ENCODE measurements at regions not wholly inside any gene's neighbourhood (a gene's known extent, or its start where the extent isn't known, plus 50 kb on each side); places are given as distances from the start of the nearest gene placed in this dataset.

DNA sequence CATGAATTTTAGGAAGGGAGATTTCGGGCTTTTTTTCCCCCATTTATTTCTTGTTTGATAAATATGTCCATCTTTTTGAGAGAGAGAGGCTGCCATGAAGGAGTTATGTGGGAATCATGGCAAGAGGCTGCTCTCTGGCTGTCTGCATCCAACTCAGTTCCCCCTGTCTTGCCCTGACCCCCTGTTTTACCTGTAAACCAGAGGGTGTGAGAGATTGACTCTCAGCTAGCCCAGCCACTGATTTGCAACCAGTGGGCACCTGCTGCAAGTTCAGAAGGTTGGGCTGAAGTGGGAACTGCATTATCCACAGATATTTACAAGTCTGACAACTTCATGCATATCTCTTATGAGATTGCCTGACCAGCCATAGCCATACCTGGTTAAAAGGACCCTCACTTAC lies 625.4 kb upstream of the FANCL start:
- H3K4me1 ChIP-seq (ENCODE audit: control insufficient read depth in 1 of 2, low read depth in 2 of 2) = no peaks in the 10 kb centered on the region
- H3K27ac ChIP-seq = no peak overlapping the region
- ATAC-seq (ENCODE audit: insufficient number of reproducible peaks, low FRiP score, low read depth) (no peak), DNase-seq (ENCODE audit: low spot score) (no peak)
- TF ChIP-seq, protein P1, sequence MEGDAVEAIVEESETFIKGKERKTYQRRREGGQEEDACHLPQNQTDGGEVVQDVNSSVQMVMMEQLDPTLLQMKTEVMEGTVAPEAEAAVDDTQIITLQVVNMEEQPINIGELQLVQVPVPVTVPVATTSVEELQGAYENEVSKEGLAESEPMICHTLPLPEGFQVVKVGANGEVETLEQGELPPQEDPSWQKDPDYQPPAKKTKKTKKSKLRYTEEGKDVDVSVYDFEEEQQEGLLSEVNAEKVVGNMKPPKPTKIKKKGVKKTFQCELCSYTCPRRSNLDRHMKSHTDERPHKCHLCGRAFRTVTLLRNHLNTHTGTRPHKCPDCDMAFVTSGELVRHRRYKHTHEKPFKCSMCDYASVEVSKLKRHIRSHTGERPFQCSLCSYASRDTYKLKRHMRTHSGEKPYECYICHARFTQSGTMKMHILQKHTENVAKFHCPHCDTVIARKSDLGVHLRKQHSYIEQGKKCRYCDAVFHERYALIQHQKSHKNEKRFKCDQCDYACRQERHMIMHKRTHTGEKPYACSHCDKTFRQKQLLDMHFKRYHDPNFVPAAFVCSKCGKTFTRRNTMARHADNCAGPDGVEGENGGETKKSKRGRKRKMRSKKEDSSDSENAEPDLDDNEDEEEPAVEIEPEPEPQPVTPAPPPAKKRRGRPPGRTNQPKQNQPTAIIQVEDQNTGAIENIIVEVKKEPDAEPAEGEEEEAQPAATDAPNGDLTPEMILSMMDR (IDR thresholded peaks at IDR 0.05) = no peak
- H3K4me3 ChIP-seq = no peak overlapping the region
- no peaks in the 10 kb centered on the region for H3K36me3 ChIP-seq
- no peaks in the 10 kb centered on the region for H3K9me3 ChIP-seq
- no peaks in the 10 kb centered on the region for H3K27me3 ChIP-seq (replicated peaks; ENCODE audit: insufficient read depth)

DNA sequence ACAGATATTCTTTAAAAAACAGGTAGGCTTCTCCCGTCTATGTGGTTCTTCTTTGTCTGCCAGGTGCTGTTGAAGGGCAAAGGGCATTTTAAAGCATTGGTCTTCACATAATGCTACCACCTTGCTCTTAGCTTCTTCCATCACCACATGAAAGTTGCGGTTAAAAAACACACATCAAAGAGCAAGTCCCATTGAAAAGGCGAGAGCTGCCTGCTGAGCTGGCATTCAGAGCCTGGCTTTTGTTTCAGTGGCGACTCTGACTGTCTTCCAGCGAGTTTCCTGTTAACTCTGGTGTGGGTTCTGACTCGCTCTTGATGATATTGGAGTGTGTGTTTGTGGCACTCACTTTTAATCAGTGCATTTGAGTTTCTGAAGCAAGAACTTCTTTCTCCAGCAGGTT lies 624.9 kb upstream of the FANCL start:
- Histone ChIP-seq H3K9me3 (no peaks in the 10 kb centered on the region), H3K4me1 (ENCODE audit: control insufficient read depth in 1 of 2, low read depth in 2 of 2) (no peaks in the 10 kb centered on the region), H3K4me3 (no peak overlapping the region), H3K36me3 (no peaks in the 10 kb centered on the region), H3K27ac (no peak overlapping the region), H3K27me3 (replicated peaks; ENCODE audit: insufficient read depth) (no peaks in the 10 kb centered on the region)
- no peak for DNase-seq (ENCODE audit: low spot score)
- no peak for ATAC-seq (ENCODE audit: insufficient number of reproducible peaks, low FRiP score, low read depth)
- TF ChIP-seq, protein P1 (IDR thresholded peaks at IDR 0.05) = no peak

- TF ChIP-seq, protein P1 (IDR thresholded peaks at IDR 0.05) = no peak
- H3K4me1 ChIP-seq (ENCODE audit: control insufficient read depth in 1 of 2, low read depth in 2 of 2) = no peaks in the 10 kb centered on the region
- ATAC-seq (ENCODE audit: insufficient number of reproducible peaks, low FRiP score, low read depth) = no peak
- no peak overlapping the region for H3K4me3 ChIP-seq
- H3K36me3 ChIP-seq = no peaks in the 10 kb centered on the region
- no peak overlapping the region for H3K27ac ChIP-seq
- no peaks in the 10 kb centered on the region for H3K9me3 ChIP-seq
- DNase-seq (ENCODE audit: low spot score) = no peak
- no peaks in the 10 kb centered on the region for H3K27me3 ChIP-seq (replicated peaks; ENCODE audit: insufficient read depth)
Measured at GRCh38 chr2:58865436-58865835, 624.3 kb upstream of the FANCL start.

- no peaks in the 10 kb centered on the region for H3K9me3 ChIP-seq
- ATAC-seq (ENCODE audit: insufficient number of reproducible peaks, low FRiP score, low read depth) (no peak), DNase-seq (ENCODE audit: low spot score) (no peak)
- no peak overlapping the region for H3K27ac ChIP-seq
- H3K4me3 ChIP-seq = no peak overlapping the region
- no peaks in the 10 kb centered on the region for H3K36me3 ChIP-seq
- H3K4me1 ChIP-seq (ENCODE audit: control insufficient read depth in 1 of 2, low read depth in 2 of 2) = no peaks in the 10 kb centered on the region
- TF ChIP-seq, protein P1 (IDR thresholded peaks at IDR 0.05) = no peak
- H3K27me3 ChIP-seq (replicated peaks; ENCODE audit: insufficient read depth) = no peaks in the 10 kb centered on the region
Measured at GRCh38 chr2:58862244-58862643, 621.1 kb upstream of the FANCL start.

DNA sequence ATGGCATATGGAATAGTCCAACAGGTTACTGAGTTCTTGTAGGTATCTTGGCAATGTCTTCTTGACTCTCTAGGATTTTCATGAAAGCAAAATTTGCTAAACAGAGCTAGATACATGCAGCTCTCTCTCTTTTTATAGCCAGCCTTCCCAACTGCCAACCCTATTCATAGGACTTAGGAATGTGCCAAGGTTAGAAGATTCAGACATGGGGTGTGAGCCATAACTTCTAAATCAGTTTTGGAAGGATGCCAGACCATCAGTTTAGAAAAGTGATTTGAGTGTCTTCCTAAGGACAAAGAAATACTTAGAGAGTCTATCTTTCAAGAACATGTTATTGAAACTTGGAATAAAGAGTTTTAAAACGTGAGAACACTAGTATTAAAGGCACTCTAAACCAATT lies 619.5 kb upstream of the FANCL start:
- Histone ChIP-seq H3K4me1 (ENCODE audit: control insufficient read depth in 1 of 2, low read depth in 2 of 2) (no peaks in the 10 kb centered on the region), H3K27me3 (replicated peaks; ENCODE audit: insufficient read depth) (no peaks in the 10 kb centered on the region), H3K36me3 (no peaks in the 10 kb centered on the region), H3K9me3 (no peaks in the 10 kb centered on the region), H3K27ac (no peak overlapping the region), H3K4me3 (no peak overlapping the region)
- ATAC-seq (ENCODE audit: insufficient number of reproducible peaks, low FRiP score, low read depth) = no peak
- TF ChIP-seq, protein P1 (IDR thresholded peaks at IDR 0.05) = no peak
- no peak for DNase-seq (ENCODE audit: low spot score)
